ENCODE measurements at regions not wholly inside any gene's neighbourhood (a gene's known extent, or its start where the extent isn't known, plus 50 kb on each side); places are given as distances from the start of the nearest gene placed in this dataset.

DNA sequence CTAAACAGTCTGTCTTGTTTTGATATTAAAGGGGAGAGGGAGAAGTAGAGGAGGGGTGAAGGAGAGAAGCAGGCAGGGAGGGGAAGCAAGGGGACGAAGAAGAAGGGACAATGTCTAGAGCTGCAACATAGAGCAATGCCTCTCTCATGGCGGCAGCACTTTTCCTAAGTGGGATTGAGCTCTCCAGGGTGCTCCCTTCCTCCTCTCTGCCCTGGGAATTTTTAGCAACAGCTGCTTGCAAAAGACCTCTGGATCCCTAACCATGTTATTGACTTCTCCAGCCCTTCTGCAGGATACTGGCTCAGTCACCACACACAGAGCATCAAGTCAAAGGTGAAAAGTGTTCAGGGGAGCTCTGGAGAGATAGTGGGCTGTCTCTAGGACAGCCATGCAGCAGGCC, 734.9 kb downstream of the EPHA4 start:
- DNase-seq, result no peak

DNA sequence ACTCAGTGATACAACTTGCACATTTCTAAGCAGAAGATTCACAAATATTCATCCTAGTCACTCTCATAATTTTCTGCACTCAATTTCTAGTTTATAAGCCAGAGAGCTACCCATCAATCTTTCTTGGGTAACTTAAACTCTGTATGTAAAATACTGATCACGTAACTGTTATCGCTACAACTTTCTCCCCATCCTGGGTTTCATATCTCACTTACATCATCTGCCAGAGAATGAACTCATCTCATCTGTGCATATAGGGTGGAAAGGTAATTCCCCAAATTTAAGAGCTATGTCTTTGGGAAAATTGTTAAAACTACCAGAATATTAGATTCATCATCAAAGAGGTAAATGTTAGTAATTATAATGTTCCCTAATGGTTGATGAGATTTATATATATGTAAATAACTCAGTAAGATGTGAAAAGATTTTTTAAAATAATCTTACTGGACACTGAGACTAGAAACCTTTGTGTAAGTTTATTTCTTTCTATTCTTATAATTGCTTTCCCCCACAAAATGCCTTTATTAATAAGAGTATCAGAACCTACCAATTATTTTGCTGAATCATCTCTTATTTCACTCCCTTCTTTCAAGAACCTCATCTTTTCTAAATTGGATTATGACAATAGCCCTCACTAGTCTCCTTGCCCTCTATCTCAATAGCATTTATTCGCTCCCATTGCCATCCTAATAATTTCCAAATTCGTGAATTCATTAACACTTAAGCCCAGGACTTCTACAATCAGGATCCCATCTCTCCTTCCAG, 729.0 kb downstream of the EPHA4 start:
- DNase-seq, result no peak

DNA sequence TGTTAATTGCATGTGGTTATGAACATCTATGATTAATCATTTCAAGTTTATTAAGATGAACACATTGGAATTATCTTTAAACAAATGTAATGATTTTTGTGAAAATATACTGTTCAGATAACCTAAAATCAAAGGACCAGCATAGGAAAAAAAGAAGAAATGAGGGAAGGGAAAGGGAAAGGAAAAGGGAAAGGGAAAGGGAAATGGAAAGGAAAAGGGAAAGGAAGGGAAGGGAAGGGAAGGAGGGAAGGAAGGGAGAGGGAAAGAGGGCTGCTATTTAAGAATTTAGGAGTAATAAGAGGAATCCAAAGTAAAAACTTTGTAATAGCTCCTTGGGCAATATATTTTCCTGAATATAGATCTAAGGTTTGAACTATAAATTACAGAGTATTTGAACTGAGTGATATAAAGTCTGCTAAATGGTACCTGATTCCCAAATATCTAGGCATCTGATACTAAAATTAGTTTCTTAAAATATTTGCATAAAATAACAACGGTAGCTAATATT, 726.3 kb downstream of the EPHA4 start:
- DNase-seq, result no peak

DNA sequence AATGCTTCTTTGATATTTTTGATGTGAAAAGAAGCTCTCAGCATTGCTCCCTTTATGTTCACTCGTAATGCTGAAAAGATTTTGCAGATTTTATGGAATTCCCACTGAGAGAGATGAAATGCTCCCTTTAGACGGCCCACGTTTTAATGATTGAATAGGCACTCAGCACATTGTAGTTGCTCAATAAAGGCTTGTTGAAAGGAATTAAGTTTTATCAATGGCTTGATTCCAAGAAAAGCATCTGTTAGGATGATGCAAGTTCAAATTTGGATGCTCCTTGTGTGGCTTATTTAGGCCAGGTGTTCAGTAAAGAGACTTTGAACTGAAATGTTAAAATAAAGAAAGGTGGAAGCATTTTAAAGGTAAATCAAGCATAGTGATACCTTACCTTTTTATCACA, 725.1 kb downstream of the EPHA4 start:
- DNase-seq, result no peak

DNA sequence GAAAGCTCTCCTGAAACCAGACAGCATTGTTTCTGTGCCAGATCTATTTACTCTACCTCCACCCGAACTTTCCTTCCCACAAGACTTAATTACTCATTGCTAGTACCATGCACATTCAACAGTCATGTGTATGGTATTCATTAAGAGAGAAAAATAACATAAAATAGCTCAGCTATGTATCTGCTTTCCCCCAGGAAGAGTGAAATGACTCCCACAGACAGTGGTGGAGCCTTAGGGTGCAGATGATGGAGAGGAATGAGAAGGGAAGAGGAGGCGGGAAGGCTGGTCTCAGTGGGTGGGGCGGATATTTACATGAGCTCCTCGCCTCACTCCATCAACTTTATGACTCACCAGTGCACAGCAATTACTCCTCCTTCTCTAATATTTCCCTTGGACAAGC, 724.5 kb downstream of the EPHA4 start:
- DNase-seq, result no peak

DNA sequence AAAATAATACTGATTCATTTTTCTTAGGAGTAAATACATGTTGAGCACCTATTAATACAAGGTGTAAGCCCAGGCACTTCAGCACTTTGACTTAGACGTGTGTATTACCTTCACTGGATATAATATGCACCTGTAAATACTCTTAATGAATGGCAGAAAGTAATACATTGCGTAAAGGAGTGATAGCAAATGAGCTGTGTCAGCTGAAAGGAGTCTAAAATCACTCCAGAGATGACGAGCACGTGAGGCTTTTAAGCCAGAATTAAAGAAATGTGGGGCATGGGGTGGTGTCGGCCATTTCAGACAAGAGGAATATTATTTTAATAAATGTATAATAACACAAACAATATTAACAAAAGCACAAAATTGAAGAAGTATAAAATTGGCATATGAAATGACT, 722.7 kb downstream of the EPHA4 start:
- no peak for DNase-seq

DNA sequence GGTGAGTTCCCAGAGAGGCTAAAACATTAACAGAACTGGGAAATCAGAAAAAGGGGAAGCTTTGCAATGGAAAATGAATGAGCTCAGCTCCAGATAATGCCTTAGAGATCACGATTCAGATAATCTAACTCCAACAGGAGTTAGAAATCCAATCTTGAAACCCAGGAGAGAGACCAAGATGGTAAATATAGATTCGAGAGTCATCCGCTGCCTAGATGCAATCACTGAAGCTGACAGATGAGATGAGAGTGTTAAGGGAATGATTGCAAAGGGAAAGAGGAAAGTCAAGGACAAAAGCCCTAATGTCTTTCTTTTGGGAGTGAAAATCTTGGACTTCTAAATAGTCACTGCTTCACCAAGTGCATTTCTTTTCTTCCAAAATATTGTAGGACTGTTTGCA, 722.0 kb downstream of the EPHA4 start:
- no peak for DNase-seq

DNA sequence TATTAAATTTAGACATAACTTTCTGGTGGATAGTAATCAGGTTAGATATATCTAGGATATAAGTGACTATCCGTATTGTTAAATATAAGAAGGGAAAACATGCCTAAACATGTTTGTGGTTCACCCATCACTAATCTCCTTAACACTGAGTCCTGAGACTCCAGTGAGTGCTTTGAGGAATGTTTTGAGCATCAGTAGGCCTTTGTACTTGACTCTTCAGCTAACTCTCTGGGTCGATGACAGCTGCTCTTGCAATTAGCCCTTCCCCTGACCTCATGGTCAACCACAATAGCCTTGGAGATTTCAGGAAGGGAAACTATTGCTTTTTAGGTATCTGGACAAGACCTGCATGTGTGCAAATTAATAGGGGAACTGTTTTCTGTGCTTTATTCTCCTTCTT, 716.8 kb downstream of the EPHA4 start:
- DNase-seq, result no peak

DNA sequence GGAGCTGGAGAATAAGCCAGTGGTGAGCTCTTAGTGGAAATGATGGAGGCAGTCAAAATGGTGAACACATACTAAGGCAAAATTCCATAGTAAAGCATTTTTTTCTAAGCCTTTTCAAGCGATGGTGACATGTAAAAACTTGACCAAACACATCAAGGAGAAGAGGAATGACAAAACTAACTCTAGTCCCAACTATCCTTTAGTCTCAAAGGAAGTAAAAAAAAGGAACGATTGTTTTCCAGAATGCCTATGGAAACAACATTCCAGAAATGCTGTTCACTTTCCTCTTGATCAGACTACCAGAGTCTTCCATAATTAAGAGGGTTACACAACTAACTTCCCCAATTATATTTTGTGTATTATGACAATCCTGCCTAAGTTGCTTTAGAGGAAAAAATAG, 715.6 kb downstream of the EPHA4 start:
- DNase-seq, result no peak

DNA sequence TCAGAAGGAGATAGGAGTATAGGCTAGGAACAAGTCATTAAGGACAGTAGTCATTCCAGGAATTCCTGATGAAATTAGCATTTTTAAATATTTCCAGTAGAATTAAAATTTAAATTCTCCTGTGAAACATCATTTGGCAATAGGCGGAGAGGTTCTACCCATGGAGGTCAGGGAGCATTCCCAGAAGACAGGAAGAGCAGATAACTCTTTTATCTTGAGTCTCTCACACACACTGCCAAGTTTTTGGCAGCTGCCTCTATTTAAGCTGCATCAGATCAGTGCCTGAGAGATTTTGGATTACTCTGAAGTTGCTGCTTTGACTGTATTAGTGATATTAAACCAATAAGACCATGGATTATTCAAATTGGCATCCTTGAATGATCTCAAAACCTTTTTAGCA, 714.7 kb downstream of the EPHA4 start:
- DNase-seq, result no peak

DNA sequence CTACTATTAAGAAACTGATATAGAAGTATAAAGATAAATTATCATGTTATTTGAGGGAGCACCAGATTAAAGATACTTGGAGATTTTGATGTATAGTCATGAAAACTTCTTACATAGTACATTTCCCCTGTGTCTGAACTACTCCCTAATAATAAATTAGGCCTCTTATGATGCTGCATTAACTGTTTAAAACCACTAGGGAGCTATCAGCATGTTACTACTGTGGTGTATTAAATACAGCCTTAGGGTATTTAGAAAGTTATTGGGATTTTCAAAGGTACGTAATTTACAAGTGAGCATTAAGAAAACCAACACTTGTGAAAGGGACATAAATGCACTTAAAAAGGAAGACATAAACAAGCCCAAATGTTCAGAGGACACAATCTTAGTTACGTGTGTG, 714.0 kb downstream of the EPHA4 start:
- no peak for DNase-seq

DNA sequence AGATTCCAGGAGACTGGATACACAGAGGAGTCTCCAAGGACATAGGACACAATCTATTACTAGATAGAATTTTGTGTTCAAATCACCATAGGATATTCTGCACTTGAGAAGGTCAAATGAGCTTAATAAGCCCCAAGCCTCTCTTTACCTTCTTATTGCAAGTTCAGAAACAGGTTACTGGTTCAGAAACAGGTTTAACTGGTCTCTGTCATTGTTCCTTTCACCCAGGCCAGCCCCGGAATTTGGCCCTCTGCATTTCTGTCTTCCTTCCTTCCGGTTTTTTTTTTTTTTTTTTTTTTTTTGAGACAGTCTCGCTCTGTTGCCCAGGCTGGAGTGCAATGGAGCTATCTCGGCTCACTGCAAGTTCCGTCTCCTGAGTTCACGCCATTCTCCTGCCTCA, 700.2 kb downstream of the EPHA4 start:
- DNase-seq, result no peak

DNA sequence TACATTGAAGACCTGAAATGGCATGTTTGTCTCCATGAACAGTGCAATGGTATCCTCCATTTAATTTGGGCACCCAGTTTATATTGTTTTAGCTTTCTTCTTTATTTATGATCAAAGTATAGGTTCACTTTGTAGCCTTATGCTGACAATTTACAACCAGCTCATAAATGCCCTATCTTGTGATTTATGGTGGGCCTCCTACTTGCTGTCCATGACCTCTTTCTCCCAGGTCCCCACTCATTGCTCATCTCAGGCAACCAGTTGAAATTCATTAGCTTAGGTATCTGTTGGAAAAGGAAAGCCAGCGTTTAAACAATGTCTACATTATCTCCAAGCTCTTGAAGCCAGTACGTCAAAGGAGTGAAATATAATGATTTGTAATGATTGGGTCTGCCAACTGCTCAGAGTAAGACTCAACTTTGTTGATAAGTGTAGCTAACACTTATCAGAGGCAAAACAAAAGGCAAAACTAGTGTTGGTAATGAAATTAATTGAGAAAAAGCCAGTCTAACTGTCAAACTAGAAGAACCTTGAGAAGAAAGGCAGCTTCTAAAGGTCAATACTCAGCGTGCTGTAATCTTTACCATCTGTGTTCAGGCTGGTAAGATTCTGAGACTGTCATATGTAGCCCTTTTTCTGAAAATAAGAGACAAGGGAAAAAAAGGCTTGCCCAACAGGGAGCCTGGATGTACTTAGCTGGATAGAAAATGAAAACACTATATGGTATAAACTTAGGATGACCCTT, 695.9 kb downstream of the EPHA4 start:
- DNase-seq, result no peak

DNA sequence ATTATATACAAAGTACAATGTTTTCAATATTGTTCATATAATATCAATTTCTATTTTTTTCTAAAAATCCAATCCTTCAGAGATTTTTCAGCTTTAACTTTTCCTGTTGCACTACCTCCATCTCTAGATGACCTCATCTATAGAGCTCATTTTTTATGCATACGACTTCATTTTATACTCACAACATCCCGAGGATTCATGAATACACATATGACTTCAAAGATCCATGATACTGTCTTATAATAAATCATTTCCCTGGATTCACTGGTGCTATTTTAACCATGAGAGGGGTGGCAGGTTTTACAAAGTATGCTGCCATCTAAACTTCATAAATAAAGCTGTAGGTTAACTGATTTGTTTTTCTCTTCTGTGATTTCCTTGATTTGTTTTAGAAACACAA, 694.6 kb downstream of the EPHA4 start:
- DNase-seq, result no peak

DNA sequence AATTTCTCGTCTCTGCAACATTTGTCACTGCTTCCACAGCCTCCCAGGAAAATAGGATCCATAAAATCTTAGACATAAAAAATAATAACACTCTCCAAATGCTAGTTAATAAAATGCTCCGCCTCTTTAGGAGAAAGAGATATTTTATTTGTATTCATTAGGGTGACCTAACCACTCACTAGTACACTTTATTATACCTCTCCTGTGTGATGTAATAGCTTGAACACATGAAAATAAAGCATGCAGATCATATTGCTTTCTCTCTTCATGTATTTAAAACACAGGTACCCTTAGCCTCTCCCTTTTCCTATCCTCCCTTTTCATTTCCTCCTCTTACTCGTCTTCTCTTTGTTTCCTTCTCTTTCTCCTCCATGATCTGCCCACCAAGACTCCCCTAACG, 694.2 kb downstream of the EPHA4 start:
- DNase-seq, result no peak

DNA sequence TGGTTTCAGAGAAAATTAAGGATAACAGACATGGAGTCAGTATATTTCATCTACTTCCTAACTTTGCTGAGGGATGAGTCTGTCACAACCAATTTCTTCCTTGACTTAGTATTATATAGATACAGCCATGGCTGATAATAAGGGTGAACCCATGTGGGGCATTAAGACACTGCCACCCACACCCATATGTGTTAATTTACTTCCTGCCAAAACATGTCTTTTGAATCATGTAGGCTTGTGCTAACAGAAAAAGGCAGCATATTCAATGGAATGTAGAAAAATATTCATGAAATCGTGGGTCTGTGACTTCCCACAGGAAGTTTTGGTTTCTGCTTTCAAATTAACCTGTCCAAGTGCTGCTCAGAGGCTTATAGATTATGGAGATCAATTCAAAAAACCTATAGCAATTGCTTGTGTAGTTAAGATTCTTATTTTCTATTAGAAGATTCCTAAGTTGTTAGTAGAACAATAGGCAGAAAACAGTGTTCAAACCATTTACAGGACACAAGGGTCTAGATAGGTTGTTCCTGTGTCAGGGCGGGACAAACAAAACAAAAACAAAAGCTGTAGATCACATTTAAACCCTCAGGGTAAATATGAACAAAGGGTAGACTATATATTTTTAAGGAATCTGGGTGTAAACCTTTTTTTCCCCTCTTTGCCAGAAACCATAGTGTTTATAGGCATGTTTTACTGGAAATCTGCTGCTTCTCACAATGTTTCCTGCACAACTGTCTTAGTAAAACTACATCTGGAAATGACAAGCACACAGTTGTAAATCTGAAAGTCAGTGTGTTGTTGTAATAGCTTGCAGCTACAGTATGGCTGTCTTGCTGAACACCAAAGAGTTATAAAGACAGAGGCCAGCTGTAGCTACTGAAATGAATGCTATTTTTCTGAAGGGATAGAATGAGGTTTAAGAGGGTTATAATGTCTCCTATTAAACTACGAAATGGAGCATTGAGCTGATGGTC, 691.2 kb downstream of the EPHA4 start:
- no peak for DNase-seq

DNA sequence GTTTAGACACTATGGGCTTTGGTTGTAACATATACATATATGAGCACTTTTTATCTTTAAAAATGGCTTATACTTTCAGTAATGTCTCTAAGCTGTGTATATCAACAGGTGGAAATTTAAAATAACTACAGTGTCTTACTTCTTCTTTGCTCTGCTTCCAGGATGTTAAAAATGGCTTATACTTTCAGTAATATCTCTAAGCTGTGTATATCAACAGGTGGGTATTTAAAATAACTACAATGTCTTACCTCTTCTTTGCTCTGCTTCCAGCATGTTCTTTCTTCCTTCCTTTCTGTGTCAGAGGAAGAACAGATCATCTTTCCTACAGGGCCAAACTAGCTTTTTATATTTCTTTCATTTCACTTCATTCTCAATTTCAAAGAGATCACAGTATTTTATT, 689.6 kb downstream of the EPHA4 start:
- DNase-seq, result no peak

DNA sequence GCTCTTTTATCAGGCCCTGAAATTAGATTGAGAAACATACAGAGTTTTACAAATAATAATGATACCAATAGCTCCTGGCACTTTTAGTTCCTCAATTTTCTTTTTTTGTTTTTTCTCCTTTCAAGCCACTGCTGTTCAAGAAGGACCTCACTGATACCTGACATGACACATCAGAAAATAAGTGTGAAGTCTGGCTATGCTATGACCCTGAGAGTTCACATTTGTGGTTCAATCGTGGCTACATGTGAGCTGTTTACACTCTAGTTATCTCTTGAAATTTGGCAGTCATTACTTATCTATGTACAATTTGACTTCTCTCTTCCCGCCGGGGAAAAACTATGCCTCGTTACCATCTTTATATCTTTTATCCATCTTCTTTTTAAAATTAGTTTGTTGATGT, 686.5 kb downstream of the EPHA4 start:
- DNase-seq, result no peak

DNA sequence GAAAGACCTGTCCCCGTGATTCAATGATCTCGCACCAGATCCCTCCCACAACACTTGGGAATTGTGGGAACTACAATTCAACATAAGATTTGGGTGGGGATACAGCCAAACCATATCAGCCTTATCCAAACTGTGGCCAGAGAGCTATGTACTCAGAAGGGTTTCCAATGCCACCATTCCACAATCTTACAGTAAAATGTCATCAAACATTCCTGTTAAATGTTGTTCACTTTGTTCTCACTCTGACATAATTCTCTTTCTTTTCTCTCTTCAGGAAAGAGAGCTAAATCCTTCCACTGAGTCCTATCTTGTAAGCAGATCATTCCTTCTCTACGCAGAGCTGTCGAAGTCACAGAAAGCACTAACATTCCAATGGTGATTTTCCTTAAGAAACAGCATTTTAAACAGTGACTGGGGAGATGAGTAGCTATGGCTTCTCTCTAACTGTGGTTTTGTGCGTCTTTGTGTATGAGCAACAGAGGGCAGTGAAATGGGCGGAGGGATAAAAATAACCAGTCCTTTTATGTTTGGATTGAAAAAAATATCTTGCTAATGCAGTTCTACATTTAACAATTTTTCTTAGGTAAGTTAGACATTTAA, 684.7 kb downstream of the EPHA4 start:
- DNase-seq, result no peak

DNA sequence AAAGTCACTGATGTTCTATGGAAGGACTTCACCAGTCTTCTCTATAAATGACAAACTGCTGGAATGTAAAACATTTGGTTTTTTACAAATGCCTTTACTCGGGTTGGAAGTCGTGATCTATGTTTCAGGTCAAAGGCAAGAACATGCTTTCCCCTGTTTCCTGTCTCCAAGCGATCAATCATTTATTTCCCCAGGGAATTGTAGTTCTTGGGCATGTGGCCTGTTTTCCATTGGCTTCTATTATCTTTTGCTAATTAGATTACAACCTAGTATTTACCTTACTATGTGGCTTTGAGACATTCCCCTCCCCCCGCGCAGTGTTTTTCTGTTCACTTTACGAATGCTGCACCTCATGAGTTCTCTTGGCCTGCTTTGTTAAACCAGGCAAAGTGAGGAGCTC, 684.2 kb downstream of the EPHA4 start:
- no peak for DNase-seq

DNA sequence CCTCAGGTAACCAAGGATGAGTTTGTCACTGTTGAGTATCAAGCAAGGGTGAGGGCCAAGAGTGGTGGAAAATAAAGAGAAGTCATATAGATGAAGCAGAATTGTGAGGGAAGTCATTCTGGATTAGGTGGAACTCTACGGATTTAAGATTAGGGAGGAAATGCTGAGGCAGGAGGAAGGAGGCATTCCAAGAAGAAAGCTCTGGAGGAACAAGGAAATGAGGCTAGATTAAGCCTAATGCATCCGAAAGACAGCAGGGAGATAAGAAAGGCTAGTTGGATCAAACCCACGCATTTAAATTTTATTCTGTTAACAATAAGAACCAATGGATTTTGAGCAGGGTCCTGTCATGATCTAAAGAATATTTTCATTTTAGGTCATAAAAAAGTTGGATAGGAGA, 681.2 kb downstream of the EPHA4 start:
- DNase-seq, result no peak

DNA sequence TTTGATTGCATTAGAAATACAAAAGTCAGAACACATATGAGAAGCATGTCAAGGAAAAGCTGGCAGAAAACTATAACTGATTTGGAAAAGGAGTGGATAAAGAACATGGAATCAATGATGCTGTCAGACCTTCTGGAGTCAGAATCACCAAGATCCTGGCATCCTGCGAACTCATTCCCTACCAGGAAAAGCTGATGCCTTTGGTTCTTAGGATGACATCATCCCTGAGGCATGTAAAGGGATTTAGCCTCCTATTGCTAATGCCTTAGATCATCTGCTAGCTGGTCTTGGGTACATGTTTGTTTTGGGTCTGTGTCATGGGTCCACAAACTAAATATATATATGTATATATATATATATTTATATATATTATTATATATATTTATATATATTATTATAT, 680.7 kb downstream of the EPHA4 start:
- no peak for DNase-seq
